Gastroesophageal sphincter (tissue), 4 donors: ENCODE measurements at regions not wholly inside any gene's neighbourhood (a gene's known extent, or its start where the extent isn't known, plus 50 kb on each side); places are given as distances from the start of the nearest gene placed in this dataset.

Source experiments
- ATAC-seq: fragments of 150-250 bp; one replicate; pipeline ENCODE4 v1.9.1; 2016; ENCODE audit warnings: mild to moderate bottlenecking, moderate library complexity
- H3K27ac ChIP-seq, 4 donors: fragments of 200-600 bp; sonication (generic) in 3 of 4; 1 replicate in 3 of 4; 2 replicates in 1 of 4; pipeline ENCODE4 v1.5.1; 2016 to 2019
- H3K27me3 ChIP-seq: fragments of 200-600 bp; sonication (generic); one replicate; pipeline ENCODE4 v1.5.1; 2019
- H3K36me3 ChIP-seq, 2 donors: fragments of 200-600 bp; sonication (generic); one replicate each; pipeline ENCODE4 v1.5.1; 2019; ENCODE audit warnings: control low read depth in 1 of 2
- H3K4me1 ChIP-seq, 3 donors: fragments of 200-600 bp; sonication (generic); 1 replicate in 2 of 3; 2 replicates in 1 of 3; pipeline ENCODE4 v1.5.1; 2016 to 2019; ENCODE audit warnings: control low read depth in 2 of 3
- H3K4me3 ChIP-seq, 2 donors: fragments of 200-600 bp; sonication (generic); one replicate each; pipeline ENCODE4 v1.5.1; 2019; ENCODE audit warnings: mild to moderate bottlenecking in 1 of 2, moderate library complexity in 1 of 2
- H3K9me3 ChIP-seq, 3 donors: fragments of 200-600 bp; sonication (generic); one replicate each; pipeline ENCODE4 v1.5.1; 2017 to 2019; ENCODE audit warnings: control low read depth in 2 of 3
- CTCF ChIP-seq, 4 experiments: fragments of 200-600 bp in 2 of 4; fragments of 450-650 bp in 2 of 4; sonication (generic) in 1 of 4; IDR thresholded peaks; one replicate each; pipeline ENCODE4 v1.5.1; 2017 to 2019; ENCODE audit warnings: antibody characterized with exemption in 4 of 4, mild to moderate bottlenecking in 2 of 4, moderate library complexity in 2 of 4
- EP300 ChIP-seq: sonication (generic); formaldehyde crosslinking; IDR thresholded peaks from one replicate; pipeline ENCODE4 v1.6.1; 2017; ENCODE audit warnings: antibody characterized with exemption, mild to moderate bottlenecking
- POLR2A ChIP-seq, 2 donors: fragments of 450-650 bp; IDR thresholded peaks; one replicate each; pipeline ENCODE4 v1.6.1; 2017; ENCODE audit warnings: antibody characterized with exemption in 2 of 2, mild to moderate bottlenecking in 2 of 2, moderate library complexity in 1 of 2
- POLR2AphosphoS5 ChIP-seq: sonication (generic); formaldehyde crosslinking; IDR thresholded peaks from one replicate; pipeline ENCODE4 v1.6.1; 2017; ENCODE audit warnings: antibody characterized with exemption
- WGBS, 2 donors: methylation state at CpG; one replicate each; pipeline ENCODE4 v1.1.5; 2018; ENCODE audit warnings: low coverage in 1 of 2; 5-methylcytosine and 5-hydroxymethylcytosine counted together

- H3K9me3 ChIP-seq: no peaks in the 10 kb centered on the region
- ATAC-seq: no peak
- WGBS, 2 donors: 66% methylated on average over 8 of the region's 8 CpGs; no CpG with 5 or more reads in 1 of the 2 donors
- H3K27ac ChIP-seq: no peak overlapping the region
- H3K27me3 ChIP-seq: peaks cover 99% of the 10 kb centered on the region
- H3K4me3 ChIP-seq: no peak overlapping the region
- TF ChIP-seq CTCF (IDR thresholded peaks at IDR 0.05) (no peak), POLR2A (IDR thresholded peaks at IDR 0.05) (no peak), POLR2AphosphoS5 (no peak), EP300 (no peak)
- H3K36me3 ChIP-seq: no peaks in the 10 kb centered on the region
- no peaks in the 10 kb centered on the region for H3K4me1 ChIP-seq
Measured at GRCh38 chr1:18015719-18016118, 91.9 kb upstream of the IGSF21 start.

GRCh38 chr1:18018366-18018765 lies 89.2 kb upstream of the IGSF21 start:
- H3K4me1 ChIP-seq: no peaks in the 10 kb centered on the region
- no peak for ATAC-seq

GRCh38 chr1:18020021-18020817 lies 87.4 kb upstream of the IGSF21 start:
- TF ChIP-seq POLR2AphosphoS5 (no peak), CTCF (IDR thresholded peaks at IDR 0.05) (no peak), EP300 (no peak), POLR2A (IDR thresholded peaks at IDR 0.05) (no peak)
- 45 to 49% methylated on average over 6 to 7 of the region's 7 CpGs for WGBS, 2 donors
- no peak for ATAC-seq
- Histone ChIP-seq H3K27ac (no peak overlapping the region), H3K9me3 (no peaks in the 10 kb centered on the region), H3K4me1 (no peaks in the 10 kb centered on the region), H3K27me3 (peaks cover 93% of the 10 kb centered on the region), H3K4me3 (no peak overlapping the region), H3K36me3 (no peaks in the 10 kb centered on the region)

More at GRCh38 chr1:18018366-18018765, 89.2 kb upstream of the IGSF21 start:
- Histone ChIP-seq H3K36me3 (no peaks in the 10 kb centered on the region), H3K9me3 (no peaks in the 10 kb centered on the region), H3K27ac (no peak overlapping the region), H3K27me3 (peaks cover 98% of the 10 kb centered on the region), H3K4me3 (no peak overlapping the region)
- TF ChIP-seq POLR2A (IDR thresholded peaks at IDR 0.05) (no peak), POLR2AphosphoS5 (no peak), EP300 (no peak), CTCF (IDR thresholded peaks at IDR 0.05) (no peak)
- 33% methylated on average over 5 of the region's 5 CpGs; no CpG with 5 or more reads in 1 of the 2 donors for WGBS, 2 donors

GRCh38 chr1:18021242-18021641 lies 86.4 kb upstream of the IGSF21 start:
- TF ChIP-seq POLR2AphosphoS5 (no peak), EP300 (no peak), CTCF (IDR thresholded peaks at IDR 0.05) (no peak), POLR2A (IDR thresholded peaks at IDR 0.05) (no peak)
- Histone ChIP-seq H3K4me1 (no peaks in the 10 kb centered on the region), H3K36me3 (no peaks in the 10 kb centered on the region), H3K4me3 (no peak overlapping the region), H3K9me3 (no peaks in the 10 kb centered on the region), H3K27me3 (peaks cover 83% of the 10 kb centered on the region), H3K27ac (no peak overlapping the region)
- no peak for ATAC-seq
- WGBS, 2 donors: 69% methylated on average over 2 of the region's 6 CpGs; no CpG with 5 or more reads in 1 of the 2 donors
